GM12864 (cell line): ENCODE measurements at regions not wholly inside any gene's neighbourhood (a gene's known extent, or its start where the extent isn't known, plus 50 kb on each side); places are given as distances from the start of the nearest gene placed in this dataset.

Experiments used
- DNase-seq: peaks from one replicate; pipeline ENCODE4 v3.0.0-alpha.2; 2011; ENCODE audit warnings: low read depth
- H3K4me3 ChIP-seq: 2 replicates; pipeline ENCODE4 v1.5.1; 2011; ENCODE audit warnings: mild to moderate bottlenecking, low read depth, low read length, control low read depth
- TF ChIP-seq, protein P1 (sequence below): IDR thresholded peaks from 2 replicates; pipeline ENCODE4 v1.5.1; 2011; ENCODE audit warnings: low read depth, mild to moderate bottlenecking, moderate library complexity, low read length, control low read depth, inconsistent platforms; ENCODE audit errors: missing control alignments

GRCh38 chr18:45253973-45254708 lies 361.1 kb upstream of the SLC14A2 start:
- no peak overlapping the region for H3K4me3 ChIP-seq
- TF ChIP-seq, protein P1, sequence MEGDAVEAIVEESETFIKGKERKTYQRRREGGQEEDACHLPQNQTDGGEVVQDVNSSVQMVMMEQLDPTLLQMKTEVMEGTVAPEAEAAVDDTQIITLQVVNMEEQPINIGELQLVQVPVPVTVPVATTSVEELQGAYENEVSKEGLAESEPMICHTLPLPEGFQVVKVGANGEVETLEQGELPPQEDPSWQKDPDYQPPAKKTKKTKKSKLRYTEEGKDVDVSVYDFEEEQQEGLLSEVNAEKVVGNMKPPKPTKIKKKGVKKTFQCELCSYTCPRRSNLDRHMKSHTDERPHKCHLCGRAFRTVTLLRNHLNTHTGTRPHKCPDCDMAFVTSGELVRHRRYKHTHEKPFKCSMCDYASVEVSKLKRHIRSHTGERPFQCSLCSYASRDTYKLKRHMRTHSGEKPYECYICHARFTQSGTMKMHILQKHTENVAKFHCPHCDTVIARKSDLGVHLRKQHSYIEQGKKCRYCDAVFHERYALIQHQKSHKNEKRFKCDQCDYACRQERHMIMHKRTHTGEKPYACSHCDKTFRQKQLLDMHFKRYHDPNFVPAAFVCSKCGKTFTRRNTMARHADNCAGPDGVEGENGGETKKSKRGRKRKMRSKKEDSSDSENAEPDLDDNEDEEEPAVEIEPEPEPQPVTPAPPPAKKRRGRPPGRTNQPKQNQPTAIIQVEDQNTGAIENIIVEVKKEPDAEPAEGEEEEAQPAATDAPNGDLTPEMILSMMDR, result no peak
- no peak for DNase-seq

DNA sequence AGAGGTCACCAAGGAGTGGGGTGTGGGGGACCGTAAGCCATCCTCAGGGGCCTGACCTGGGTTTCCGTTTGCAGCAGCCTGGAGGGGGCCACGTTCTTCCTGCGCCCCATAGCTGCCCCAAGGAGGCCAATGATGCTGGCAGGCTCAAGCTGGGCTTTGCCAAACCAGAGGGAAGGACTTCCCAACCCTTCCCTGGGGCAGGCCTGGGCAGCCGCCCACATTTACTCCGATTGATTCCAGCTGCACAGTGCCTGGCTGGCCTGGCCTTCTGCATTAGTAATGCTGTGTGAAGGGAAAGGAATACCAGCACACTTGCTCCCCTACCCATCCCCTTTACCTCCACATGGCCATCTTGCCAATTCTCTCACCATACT lies 360.6 kb upstream of the SLC14A2 start:
- DNase-seq, result no peak
- no peak overlapping the region for H3K4me3 ChIP-seq
- TF ChIP-seq, protein P1, result no peak

- DNase-seq, result no peak
- TF ChIP-seq, protein P1, result no peak
- no peak overlapping the region for H3K4me3 ChIP-seq
These were observed 359.9 kb upstream of the SLC14A2 start for GRCh38 chr18:45255197-45255890.

DNA sequence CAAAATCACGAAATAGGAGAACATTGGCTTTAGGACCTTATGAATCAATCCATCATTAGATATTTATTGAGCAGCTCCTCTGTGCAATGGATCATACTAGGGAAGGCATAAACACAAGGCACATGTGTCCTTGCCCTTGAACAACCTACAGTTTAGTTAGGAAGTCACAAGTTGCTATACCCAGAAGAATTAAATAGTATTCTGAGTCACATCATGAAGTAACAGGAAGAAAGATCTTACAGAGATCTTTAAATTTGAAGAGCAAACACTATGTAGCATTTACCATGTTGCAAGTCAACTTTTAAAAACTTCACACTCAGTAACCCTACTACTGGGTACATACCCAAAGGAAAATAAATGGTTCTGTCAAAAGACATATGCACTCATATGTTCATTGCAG lies 355.2 kb upstream of the SLC14A2 start:
- TF ChIP-seq, protein P1, result no peak
- DNase-seq, result no peak
- H3K4me3 ChIP-seq, result no peak overlapping the region

DNA sequence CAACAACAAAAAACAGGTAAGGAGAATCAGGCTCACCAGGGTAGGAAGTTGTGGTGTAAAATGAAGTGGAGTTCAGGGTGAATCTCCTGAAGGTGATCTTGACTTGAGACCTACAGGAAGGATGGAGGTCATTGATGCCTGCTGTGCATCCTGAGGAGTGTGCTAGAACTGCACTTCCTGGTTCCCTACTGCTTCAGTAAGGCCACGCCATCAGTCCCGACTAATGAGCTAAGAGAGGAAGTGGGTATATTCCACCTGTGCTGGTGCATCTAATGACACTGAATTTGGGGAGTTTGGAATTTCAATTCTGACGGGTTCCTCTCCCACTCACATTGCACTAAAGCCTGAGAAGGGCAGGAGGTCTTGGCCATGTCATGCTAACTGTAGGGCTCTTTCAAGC lies 349.3 kb upstream of the SLC14A2 start:
- DNase-seq, result no peak
- H3K4me3 ChIP-seq, result no peak overlapping the region
- TF ChIP-seq, protein P1, result no peak

GRCh38 chr18:45267622-45268021 lies 347.7 kb upstream of the SLC14A2 start:
- TF ChIP-seq, protein P1, result no peak
- no peak for DNase-seq
- H3K4me3 ChIP-seq, result no peak overlapping the region
